Ascending aorta (tissue), 2 donors: ENCODE measurements at regions not wholly inside any gene's neighbourhood (a gene's known extent, or its start where the extent isn't known, plus 50 kb on each side); places are given as distances from the start of the nearest gene placed in this dataset.

Experiments used
- DNase-seq, 2 donors: peaks; one replicate each; pipeline ENCODE4 v3.0.0-alpha.2; 2019; ENCODE audit warnings: low spot score in 2 of 2
- H3K27ac ChIP-seq, 2 donors: fragments of 200-600 bp; sonication (generic); one replicate each; pipeline ENCODE4 v1.5.1; 2016 to 2017; ENCODE audit warnings: mild to moderate bottlenecking in 1 of 2
- H3K27me3 ChIP-seq: fragments of 200-600 bp; sonication (generic); one replicate; pipeline ENCODE4 v1.5.1; 2017
- H3K36me3 ChIP-seq, 2 donors: fragments of 200-600 bp; sonication (generic); one replicate each; pipeline ENCODE4 v1.5.1; 2016
- H3K4me1 ChIP-seq, 2 donors: fragments of 200-600 bp; sonication (generic); one replicate each; pipeline ENCODE4 v1.5.1; 2016 to 2017; ENCODE audit warnings: mild to moderate bottlenecking in 1 of 2
- H3K4me3 ChIP-seq, 2 donors: fragments of 200-600 bp; sonication (generic); one replicate each; pipeline ENCODE4 v1.5.1; 2016 to 2017; ENCODE audit warnings: mild to moderate bottlenecking in 1 of 2
- H3K9me3 ChIP-seq, 2 donors: fragments of 200-600 bp; sonication (generic); one replicate each; pipeline ENCODE4 v1.5.1; 2016
- intact Hi-C: fragments of 100-400 bp; cut with DNase I; formaldehyde crosslinking; loops from one replicate; pipeline ENCODE4 v1.15.1; 2023
- TF ChIP-seq, protein P1 (sequence below), 3 experiments: fragments of 200-600 bp in 2 of 3; fragments of 450-650 bp in 1 of 3; sonication (generic) in 2 of 3; IDR thresholded peaks; one replicate each; pipeline ENCODE4 v1.5.1; 2016 to 2019; ENCODE audit warnings: antibody characterized with exemption in 3 of 3, mild to moderate bottlenecking in 1 of 3, moderate library complexity in 1 of 3

DNA sequence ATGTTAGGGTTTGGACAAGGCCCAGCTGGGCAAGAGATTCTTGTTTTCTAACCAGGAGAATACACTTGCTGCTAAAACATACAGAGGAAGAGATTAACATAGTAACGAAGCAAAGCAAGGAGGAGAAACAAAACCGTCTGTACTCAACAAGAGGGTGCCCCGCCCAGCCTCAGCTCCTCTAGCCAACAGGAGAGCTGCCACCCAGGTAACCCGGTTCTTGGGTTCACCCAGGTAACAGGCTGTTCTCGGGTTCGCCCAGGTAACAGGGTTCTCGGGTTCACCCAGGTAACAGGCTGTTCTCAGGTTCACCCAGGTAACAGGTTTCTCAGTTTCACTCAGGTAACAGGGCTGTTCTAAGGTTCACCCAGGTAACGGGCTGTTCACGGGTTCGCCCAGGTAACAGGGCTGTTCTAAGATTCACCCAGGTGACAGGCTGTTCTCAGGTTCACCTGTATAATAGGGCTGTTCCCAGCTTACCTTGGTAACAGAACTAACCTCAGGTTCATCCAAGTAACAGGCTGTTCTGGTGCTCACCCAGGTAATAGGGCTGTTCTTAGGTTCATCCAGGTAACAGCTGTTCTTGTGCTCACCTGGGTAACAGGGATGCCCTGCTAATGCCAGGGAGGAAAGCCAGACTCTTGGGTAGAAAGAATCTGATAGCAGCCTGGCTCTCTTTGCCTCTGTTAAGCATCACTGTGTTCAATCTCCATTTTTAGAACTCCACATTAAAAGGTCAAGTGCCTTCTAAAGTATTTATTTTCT, 271.6 kb downstream of the SYK start:
- Histone ChIP-seq H3K36me3 (no peaks in the 10 kb centered on the region), H3K4me1 (peaks cover 0 to 12% of the 10 kb centered on the region in 2 donors), H3K27ac (peak overlapping the region in 1 of 2 donors; percentile 68), H3K27me3 (no peaks in the 10 kb centered on the region), H3K9me3 (no peaks in the 10 kb centered on the region), H3K4me3 (no peak overlapping the region)
- TF ChIP-seq, protein P1, sequence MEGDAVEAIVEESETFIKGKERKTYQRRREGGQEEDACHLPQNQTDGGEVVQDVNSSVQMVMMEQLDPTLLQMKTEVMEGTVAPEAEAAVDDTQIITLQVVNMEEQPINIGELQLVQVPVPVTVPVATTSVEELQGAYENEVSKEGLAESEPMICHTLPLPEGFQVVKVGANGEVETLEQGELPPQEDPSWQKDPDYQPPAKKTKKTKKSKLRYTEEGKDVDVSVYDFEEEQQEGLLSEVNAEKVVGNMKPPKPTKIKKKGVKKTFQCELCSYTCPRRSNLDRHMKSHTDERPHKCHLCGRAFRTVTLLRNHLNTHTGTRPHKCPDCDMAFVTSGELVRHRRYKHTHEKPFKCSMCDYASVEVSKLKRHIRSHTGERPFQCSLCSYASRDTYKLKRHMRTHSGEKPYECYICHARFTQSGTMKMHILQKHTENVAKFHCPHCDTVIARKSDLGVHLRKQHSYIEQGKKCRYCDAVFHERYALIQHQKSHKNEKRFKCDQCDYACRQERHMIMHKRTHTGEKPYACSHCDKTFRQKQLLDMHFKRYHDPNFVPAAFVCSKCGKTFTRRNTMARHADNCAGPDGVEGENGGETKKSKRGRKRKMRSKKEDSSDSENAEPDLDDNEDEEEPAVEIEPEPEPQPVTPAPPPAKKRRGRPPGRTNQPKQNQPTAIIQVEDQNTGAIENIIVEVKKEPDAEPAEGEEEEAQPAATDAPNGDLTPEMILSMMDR (IDR thresholded peaks at IDR 0.05): no peak
- intact Hi-C loops: no loop called here
- no peak for DNase-seq

DNA sequence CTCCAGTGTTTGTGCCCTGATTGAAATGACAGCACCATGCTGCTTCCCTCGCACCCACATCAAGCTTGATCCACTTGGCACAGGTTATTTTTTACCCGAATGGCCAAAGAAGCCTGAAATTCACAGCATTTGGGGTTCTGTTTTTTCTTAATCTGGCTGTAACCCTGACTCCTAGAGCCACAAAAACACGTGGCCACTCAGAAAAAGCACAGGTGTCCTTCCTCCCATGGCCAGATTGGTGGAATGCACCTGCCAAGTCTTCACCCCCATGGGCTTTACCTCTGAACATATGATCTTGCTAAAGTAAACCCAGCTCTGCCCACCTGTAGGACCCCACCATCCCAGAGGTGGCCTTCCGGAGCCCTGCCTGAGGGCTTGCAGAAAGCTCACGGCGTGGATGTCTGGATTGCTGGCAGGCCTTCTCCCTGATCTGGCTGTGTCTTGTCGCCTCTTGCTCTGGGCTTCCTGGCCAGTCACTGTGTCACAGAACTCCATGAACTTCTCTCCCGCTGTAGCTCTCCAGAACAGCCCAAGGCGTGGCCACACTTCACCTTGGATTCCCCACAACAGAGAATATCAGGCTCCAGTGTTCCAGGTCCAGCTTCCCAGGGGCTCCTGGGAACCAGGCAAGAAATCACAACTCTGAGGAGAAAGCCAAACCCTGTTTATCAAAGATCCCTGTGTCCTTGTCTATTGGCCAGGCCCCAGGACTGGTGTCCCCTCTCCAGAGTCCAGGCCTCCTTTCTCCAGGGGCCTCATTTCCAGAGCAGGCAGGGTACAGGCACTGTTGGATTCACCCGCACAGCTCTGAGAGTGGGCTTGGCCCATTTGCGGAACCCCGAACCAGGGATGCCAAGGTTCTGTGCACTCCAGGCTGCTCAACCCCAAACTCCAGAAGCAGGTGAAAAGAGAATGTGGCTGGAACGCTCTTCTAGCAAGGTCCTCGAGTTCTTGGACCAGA, 272.5 kb downstream of the SYK start:
- no peak for DNase-seq
- intact Hi-C loops: no loop called here
- Histone ChIP-seq H3K9me3 (no peaks in the 10 kb centered on the region), H3K36me3 (no peaks in the 10 kb centered on the region), H3K4me3 (no peak overlapping the region), H3K27me3 (no peaks in the 10 kb centered on the region), H3K27ac (no peak overlapping the region), H3K4me1 (peaks cover 0 to 12% of the 10 kb centered on the region in 2 donors)
- TF ChIP-seq, protein P1 (IDR thresholded peaks at IDR 0.05): no peak

DNA sequence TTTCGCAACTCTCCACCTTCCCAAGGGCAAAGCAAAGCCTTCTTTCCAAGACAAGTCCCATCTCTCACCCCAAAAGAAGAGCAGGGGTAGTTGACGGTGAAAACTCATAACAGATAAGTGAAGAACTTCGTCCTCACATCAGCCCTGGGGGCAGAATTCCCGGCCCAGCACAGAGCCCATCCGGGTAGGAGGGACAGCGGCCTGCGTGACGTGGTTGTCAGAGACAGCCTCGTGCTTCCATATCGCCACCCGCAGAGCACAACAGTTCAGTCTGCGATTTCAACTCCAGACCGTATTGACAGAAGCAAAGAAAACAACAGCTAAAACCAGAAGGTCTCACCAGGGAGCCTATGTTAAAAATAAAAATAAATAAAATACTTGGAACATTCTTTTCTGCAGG, 273.2 kb downstream of the SYK start:
- H3K27ac ChIP-seq: no peak overlapping the region

DNA sequence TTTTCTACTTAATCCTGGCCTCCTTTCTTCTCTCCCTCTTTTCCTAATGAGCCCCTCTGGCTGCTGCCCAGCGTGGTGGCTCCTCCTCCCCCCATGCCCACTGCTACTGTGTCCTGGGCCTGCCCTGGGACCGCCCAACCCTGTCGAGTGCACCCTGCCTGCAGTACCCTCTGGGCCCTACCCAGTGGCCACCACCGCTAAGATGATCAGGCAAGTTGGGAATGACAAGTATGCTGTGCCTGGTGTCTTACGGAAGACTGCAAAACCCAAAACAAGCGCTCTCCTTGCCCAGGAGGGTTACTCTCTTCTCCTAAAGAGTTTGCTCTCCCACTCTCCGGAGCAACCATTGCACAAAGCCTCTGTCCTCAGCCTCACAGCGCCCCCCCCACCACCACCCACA, 273.7 kb downstream of the SYK start:
- TF ChIP-seq, protein P1 (IDR thresholded peaks at IDR 0.05): no peak
- no peak overlapping the region for H3K27ac ChIP-seq
- no peak overlapping the region for H3K4me3 ChIP-seq
- H3K36me3 ChIP-seq: no peaks in the 10 kb centered on the region
- DNase-seq: peak in 1 of 2 donors; percentile 44
- no peaks in the 10 kb centered on the region for H3K27me3 ChIP-seq
- H3K4me1 ChIP-seq: peaks cover 0 to 12% of the 10 kb centered on the region in 2 donors
- intact Hi-C loops: no loop called here
- H3K9me3 ChIP-seq: no peaks in the 10 kb centered on the region

More for the DNA sequence above, 273.2 kb downstream of the SYK start:
- Histone ChIP-seq H3K36me3 (no peaks in the 10 kb centered on the region), H3K4me3 (no peak overlapping the region), H3K27me3 (no peaks in the 10 kb centered on the region), H3K4me1 (peaks cover 0 to 12% of the 10 kb centered on the region in 2 donors), H3K9me3 (no peaks in the 10 kb centered on the region)
- intact Hi-C loops: no loop called here
- peak in 1 of 2 donors; percentile 34 for DNase-seq
- TF ChIP-seq, protein P1 (IDR thresholded peaks at IDR 0.05): no peak

DNA sequence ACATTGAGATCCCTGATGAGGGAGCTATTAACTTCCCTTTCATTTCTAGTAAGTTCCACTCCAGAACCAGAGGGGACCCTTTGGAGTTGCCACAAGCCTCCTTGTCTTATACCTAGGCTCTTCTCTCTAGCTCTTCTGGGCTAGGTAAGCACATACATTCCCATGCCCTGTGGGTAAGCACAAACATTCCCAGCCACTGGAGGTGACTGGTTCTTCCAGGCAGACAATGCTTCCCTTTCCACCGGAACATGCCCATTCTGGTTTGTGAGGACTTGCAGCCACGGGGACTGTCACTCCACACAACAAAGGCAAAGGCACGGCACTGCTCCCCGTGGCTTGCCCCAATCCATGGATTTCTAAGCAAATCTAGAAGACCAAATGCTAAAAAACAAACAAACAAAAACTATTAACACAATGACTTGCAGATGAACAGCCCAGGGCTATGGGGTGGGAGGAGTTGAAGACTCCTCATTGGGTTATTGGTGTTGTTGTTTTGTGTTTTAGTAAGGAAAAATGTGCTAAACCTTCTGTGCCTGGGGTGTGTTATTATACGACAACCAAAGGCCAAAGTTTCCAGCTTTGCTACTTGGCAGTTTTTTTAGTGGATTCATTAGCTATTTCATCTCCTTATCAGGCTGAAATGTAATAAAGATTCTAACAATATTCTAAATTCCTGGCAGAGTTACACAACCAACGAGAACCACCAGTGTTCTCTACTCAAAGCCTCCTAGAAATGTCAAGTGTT, 276.2 kb downstream of the SYK start:
- no peak overlapping the region for H3K4me3 ChIP-seq
- no peaks in the 10 kb centered on the region for H3K9me3 ChIP-seq
- intact Hi-C loops: no loop called here
- H3K27ac ChIP-seq: no peak overlapping the region
- TF ChIP-seq, protein P1 (IDR thresholded peaks at IDR 0.05): no peak
- DNase-seq: peak in 1 of 2 donors; percentile 15
- no peaks in the 10 kb centered on the region for H3K36me3 ChIP-seq
- H3K27me3 ChIP-seq: no peaks in the 10 kb centered on the region
- no peaks in the 10 kb centered on the region for H3K4me1 ChIP-seq
